Ovary (tissue), 3 donors: ENCODE measurements at regions not wholly inside any gene's neighbourhood (a gene's known extent, or its start where the extent isn't known, plus 50 kb on each side); places are given as distances from the start of the nearest gene placed in this dataset.

Experiments
- EP300 ChIP-seq: sonication (generic); formaldehyde crosslinking; IDR thresholded peaks from one replicate; pipeline ENCODE4 v1.6.1; 2017; ENCODE audit warnings: antibody characterized with exemption
- POLR2A ChIP-seq: fragments of 450-650 bp; IDR thresholded peaks from one replicate; pipeline ENCODE4 v1.6.1; 2017; ENCODE audit warnings: antibody characterized with exemption, mild to moderate bottlenecking, moderate library complexity
- TF ChIP-seq, protein P1 (sequence below), 3 donors: fragments of 450-650 bp in 2 of 3; fragments of 200-600 bp in 1 of 3; IDR thresholded peaks; one replicate each; pipeline versions ENCODE4 v1.5.1 to v1.8.0; 2016 to 2022; ENCODE audit warnings: antibody characterized with exemption in 3 of 3, mild to moderate bottlenecking in 1 of 3
- donor health status: DM: no; HTN: no; CAD: no.

- TF ChIP-seq, protein P1, sequence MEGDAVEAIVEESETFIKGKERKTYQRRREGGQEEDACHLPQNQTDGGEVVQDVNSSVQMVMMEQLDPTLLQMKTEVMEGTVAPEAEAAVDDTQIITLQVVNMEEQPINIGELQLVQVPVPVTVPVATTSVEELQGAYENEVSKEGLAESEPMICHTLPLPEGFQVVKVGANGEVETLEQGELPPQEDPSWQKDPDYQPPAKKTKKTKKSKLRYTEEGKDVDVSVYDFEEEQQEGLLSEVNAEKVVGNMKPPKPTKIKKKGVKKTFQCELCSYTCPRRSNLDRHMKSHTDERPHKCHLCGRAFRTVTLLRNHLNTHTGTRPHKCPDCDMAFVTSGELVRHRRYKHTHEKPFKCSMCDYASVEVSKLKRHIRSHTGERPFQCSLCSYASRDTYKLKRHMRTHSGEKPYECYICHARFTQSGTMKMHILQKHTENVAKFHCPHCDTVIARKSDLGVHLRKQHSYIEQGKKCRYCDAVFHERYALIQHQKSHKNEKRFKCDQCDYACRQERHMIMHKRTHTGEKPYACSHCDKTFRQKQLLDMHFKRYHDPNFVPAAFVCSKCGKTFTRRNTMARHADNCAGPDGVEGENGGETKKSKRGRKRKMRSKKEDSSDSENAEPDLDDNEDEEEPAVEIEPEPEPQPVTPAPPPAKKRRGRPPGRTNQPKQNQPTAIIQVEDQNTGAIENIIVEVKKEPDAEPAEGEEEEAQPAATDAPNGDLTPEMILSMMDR (IDR thresholded peaks at IDR 0.05), result no peak
- no peak for TF ChIP-seq POLR2A
- no peak for TF ChIP-seq EP300
Measured at GRCh38 chr20:7609251-7609650, 331.0 kb downstream of the HAO1 start.
